ENCODE measurements at regions not wholly inside any gene's neighbourhood (a gene's known extent, or its start where the extent isn't known, plus 50 kb on each side); places are given as distances from the start of the nearest gene placed in this dataset.
"Not testable (repeated sequence)": the region's sequence is repeated elsewhere in the genome, so short reads cannot be mapped to it uniquely, and the experiment has no call there.

DNA sequence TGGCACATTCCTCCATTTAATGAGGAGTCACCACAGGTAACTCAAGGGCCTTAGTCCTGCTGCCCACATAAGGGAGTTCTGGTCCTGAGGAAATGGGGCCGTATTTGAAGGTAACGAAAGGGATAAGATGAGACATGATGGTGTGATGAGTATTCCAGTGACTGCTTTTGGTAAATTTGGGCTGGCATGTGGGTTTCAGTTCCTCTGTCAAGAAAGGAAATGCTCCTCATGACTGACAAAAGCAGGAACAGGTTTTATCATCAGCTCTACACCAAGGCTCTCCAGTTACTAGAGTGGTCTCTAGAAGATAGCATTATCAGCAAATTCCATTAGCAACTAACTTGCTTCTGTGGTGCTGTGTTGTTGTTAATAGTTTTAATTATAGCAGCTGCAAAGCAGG, 161.8 kb upstream of the PTPN20 start:
- not testable (repeated sequence) for DNase-seq

DNA sequence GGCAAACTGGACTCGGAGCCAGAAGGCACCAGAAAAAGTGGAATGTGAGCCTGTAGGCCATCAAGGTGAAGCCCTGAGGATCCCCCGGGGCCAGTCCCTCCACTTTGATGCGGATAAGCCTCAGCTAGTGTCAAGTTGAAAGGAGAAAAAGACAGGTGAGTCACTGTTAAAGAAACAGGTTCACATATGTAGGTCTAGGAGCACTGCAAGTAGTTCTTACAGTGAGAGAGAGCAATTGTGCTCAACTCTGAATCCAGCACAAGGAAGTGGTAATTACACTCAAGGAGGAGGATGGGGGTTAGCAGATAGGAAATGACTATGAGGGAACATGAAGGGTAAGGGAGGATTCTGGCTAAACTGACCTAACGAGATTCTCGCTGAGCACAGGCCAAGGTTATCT, 157.5 kb upstream of the PTPN20 start:
- not testable (repeated sequence) for DNase-seq

DNA sequence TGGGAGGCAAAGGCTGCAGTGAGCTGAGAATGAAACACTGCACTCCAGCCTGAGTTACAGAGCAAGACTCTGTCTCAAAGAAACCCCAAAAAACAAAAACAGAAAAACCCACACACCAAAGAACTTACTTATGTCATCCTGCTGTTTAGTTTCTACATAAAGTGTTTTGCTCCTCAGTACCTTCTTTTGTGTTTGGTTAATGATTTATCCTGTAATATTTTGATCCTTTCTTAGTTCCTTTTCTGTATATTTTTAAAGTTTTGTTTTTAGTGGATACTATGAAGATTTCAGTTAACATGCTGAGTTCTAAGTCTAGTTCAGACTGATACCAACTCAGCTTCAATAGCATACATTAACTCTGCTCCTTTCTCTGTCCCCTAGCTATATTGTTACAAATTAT, 149.8 kb upstream of the PTPN20 start:
- not testable (repeated sequence) for DNase-seq

DNA sequence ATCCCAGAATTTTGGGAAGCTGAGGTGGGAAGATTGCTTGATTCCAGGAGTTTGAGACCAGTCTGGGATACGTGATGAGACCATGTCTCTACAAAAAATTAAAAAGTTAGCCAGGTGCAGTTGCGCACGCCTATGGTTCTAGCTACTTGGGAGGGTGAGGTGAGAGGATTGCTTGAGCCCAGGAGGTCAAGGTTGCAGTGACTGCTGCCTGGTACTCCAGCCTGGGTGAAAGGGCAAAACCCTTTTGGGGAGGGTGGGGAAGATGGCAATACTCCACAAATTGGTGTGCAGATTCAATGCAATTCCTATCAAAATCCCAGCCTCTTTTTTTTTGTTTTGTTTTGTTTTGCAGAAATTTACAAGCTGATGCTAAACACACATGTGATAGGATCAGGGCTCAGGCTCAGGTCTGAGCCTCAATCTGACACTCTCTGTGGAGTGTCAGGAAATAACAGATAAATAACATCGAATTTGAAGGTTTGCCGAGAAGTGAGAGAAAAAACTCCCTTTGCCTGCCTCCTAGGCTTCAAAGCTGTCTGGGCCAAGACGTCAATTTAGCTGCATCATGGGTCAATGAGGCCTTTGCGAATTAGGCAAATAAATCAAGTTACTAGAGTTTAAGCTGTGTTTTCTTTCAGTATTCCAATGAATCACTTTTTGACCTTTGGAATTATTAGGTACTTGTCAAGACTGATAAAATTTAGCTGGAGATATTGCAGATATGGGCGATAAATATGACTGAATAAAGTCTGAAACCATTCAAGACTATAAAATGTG, 142.5 kb upstream of the PTPN20 start:
- not testable (repeated sequence) for DNase-seq

DNA sequence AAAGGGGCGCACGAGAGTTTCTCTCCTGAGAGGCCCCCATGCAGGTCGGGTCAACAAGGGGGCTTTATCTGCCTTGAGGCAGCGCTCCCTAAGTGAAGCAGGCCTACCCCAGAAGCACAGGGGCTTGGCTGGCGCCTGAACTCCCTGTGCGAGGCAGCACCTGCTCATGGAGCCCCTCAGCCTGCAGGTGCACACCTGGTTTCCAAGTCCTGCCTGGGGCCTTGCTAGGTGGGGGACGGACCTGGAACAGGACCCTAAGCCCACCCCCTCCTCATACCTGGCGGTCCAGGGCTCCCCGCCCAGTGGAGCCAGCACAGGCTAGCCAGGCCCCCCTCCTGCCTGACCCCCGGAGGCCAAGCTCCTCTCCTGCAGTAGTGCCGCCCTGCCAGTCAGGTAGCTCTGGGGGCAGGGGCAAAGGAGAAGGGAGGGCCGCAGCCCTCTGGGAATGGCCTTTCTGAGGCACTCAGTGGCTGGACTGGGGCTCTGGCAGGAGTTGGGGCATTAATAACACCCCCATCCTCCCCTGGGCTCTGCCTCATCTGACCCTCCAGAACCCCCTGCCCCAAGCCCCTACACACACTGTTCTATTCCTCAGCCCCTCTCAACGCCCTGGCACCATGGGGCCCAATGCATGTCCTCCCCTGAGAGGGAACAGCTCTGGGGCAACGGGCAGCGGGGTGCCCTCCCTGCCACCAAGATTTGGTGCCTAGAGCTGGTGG, 137.9 kb upstream of the PTPN20 start:
- DNase-seq: not testable (repeated sequence)

DNA sequence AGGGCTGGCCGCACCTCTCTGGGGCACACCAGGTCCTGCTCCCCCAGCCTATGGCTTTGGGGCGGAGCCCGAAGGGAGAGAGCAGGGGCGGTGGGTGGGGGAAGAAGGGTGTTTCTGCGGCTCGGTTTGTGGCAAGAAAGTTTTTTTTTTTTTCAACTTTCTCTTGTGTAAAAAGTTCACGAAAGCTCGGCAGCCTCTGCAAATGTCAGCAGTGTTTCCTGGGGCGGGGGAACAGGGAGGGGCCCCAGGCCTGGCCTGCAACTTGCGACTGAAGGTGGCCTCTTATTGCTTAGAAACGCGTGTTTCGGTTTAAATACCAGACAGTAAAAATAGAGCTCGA, 137.4 kb upstream of the PTPN20 start:
- DNase-seq: not testable (repeated sequence)

DNA sequence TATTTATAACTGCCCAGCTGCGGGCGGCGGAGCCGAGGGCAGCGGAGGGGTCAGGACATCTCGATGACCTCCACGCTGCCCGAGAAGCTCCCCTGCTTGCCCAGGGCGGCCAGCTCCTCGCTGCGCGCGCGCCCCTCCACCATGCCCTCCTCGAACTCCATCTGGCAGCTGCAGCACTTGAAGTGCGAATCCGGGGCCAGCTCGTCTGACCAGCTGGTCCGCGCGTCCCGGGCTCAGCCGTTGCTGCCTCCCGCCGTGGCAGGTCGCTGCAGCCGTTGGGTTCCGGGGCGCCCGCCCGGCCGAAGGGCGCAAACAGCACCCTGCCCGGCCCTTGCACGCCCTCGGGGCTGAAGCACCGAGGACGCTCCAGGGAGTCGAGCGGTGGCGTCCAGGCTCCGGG, 136.9 kb upstream of the PTPN20 start:
- not testable (repeated sequence) for DNase-seq

DNA sequence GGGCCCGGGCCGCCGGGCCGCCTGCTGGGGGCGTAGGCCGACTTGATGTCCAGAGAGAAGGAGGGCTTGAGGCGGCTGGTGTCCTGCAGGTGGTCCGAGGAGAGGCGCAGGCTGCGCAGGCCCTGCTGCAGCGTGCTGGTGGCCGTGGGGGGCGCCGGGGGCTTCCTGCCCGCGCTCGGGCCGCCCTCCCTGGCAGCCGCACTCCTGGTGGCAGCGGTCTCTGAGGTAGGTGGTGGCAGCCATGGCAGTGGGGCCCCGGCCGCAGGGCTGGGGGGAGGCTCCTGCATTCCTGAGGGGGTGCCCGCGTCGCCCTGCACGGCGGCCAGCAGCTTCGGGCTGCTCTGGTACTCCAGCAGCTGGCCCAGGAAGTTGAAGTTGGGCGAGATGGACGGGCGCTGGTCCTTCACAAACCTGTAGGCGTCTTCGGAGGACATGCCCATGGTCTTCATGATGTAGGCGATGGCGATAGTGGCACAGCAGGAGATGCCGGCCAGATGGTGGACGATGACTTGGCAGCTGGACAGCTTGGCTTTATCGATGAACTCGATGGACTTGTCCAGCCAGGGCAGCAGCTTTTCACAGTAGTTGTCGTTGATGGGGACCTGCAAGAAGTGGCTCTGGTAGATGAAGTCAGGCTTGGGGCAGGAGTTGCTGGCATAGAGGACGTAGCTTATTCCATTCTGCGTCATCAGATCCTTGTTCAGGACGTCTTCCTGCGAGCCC, 136.1 kb upstream of the PTPN20 start:
- DNase-seq: not testable (repeated sequence)

DNA sequence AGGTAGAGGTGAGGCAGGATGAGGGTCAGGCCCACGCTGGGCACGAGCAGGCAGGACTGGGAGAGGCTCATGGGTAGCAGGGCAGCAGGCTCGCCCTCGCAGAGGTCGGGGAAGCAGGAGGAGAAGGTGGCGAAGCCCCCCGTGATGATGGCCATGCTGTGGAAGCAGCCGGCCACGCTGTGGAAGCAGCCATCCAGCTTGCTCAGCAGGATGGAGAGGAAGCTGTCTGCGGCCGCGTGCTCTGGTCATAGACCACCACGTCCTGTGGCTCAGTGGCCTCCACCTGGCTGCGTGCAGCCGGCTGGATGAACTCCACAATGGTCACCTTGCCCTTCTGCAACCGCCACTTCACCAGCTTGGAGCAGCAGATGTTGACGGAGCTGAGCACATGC, 135.6 kb upstream of the PTPN20 start:
- DNase-seq: not testable (repeated sequence)

DNA sequence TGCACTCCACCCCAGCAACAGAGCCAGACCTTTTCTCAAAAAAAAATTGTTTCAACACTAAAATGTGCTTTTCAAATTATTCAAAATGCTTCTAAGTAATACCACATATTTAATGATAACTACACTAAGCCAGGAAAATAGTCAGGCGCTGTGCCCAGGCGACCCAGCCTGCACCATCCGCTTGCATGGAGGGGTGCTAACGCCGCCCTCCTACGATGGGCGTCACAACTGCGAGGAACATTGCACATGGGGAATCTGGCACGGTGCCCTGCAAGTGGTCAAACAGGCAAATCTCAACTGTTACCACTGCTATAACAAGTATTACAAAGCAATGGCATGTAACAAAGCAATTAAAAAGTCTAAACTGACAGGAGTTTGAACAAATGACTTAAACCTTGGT, 131.7 kb upstream of the PTPN20 start:
- not testable (repeated sequence) for DNase-seq

DNA sequence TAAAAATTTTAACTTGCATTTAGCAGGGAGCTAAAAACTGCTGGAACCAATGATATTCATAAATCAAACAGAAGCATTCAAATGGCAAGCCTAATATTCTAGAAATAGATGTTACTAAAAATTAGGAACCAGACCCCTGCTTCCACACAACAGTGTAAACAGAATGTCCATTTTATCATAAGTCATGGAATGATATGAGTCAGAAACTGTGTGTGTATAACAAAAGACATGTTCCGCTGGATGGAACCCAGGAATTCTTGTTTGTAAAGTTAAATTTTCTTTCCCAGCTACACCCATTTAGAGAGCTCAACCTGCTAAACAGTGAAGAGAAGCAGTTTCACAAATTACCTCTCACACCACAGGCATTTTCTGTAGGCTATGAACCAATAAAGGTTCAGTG, 131.1 kb upstream of the PTPN20 start:
- not testable (repeated sequence) for DNase-seq

DNA sequence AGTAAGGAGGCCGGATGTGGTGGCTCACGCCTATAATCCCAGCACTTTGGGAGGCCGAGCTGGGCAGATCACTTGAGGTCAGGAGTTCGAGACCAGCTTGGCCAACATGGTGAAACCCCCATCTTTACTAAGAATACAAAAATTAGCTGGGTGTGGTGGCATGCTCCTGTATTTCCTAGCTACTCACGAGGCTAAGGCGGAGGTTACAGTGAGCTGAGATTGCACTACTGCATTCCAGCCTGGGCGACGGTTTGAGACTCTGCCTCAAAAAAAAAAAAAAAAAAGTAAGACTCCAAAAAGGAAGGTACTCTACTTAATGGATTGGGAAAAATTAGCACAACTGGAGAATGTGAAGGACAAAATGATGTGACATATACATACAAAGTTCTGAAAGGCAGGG, 130.2 kb upstream of the PTPN20 start:
- not testable (repeated sequence) for DNase-seq

DNA sequence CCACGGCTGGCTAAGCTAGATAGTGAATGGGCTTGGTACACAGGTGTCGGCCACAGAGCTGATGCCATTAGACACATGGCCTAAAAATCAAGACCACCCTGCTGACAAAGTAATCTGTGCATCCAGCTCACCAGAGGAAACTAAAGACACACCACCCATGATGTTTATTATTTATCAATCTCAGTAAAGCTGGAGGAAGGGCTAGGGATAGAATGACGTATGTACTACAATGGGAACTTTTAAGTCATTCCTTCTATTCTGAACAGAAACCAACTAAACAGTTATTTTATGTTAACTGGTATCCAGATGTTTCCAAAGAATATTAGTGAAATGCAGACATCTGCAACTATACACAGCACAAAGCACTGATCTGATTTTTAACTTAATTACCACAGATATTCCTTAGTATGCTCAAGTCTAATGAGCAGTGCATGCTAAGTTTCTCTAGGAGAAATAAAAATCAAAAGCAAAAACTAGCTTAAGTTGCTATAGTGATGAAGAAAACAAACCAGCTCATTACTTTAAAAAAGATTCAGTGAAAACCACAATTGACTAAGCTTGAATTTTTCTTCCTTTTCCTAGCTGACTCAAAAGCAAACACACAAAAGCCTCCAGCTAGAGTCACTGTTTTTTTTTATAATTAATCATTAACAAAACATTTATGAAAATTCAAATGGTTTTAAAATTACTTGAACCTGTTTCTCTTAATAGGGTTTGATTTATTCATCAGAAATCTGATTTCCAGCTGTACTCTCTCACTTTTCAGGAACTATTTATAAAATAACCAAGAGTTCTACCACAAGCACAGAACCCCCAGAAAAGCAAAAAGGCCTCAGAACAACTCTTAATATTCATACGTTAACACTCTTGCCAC, 129.0 kb upstream of the PTPN20 start:
- DNase-seq: not testable (repeated sequence)

DNA sequence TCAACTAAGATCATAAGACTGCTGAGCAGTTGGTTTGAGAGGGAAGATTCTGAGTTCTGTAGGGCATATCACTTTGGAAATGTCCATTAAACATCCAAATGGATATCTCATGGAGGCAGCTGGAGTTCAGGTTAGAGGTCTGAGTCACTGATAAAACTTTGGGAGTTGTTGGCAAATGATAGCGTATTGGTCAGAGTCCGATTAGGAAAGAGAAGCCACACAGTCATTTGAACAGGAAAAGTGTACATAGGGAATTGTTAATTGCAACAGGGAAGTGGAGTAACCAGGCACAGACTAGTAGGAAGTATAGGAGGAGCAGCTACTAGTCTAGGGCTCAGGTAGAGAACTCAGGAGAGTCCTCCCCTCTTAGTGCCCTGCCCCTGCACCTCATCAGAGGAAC, 126.6 kb upstream of the PTPN20 start:
- DNase-seq: not testable (repeated sequence)

DNA sequence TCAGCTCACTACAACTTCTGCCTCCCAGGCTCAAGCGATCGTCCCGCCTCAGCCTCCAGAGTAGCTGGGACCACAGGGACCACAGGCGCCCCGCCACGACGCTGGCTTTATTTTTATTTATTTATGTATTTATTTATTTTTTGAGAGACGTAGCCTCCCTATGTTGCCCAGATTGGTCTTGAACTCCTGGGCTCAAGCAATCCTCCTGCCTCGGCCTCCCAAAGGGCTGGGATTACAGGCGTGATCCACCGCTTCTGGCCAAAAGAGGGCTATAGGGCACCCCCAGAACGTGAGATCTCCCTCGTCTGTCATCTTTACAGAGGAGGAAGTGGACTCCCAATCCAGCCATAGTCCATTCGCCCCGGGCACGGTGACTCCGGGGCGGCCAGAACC, 125.1 kb upstream of the PTPN20 start:
- DNase-seq: not testable (repeated sequence)

DNA sequence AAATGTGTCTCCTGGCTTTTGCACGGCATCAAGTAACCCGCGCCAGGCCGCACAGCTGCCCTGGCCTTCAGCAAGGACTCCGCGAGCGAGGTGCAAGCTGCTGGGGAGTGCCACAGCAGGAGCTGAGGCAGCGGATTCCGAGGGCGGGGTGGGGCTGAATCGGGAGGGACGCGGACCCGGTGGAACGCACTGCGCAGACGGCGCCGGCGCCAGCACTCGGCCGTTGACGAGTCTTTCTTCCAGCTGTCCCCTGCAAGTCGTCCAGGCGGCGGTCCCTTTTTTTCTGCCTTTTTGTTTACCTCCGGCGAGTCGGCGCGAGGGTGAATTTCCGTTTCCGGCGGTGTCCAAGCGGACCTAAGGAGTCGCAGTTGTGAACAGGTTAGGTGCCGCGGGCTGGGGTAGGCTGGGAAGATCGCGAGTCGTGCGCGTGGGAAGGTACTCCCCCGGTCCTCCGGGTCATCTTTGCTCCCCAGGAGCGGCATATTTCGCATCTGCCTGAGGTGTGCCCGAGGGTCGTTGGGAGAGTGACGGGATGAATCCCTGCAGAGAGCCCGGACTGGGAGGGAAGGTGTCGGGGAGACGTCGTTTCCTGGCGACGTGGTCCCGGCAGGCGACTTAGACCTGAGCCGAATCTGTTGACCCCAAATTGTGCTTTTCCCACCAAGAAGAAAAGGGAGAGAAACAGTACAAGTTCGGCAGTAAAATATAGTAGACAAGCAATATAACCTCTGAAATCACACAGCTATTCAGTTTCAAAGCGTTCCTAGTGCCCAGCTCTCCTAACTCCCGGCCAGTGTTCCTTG, 124.5 kb upstream of the PTPN20 start:
- peak in 4 of 5 donors; percentile 10 to 80 (median 15) for DNase-seq

DNA sequence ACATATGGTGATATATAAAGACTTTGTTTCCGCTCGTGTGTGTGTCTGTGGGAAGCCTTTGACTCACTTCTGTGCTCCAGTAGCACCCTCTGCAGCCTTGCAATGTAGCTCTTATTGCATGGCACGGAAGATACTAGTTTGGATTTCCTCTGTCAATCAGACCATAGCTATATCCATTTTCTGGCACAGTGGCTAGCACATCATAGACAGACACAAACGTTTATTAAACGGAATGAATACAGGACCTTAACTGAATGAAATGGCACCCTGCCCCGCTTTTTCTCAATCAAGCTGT, 124.0 kb upstream of the PTPN20 start:
- peak in 1 of 5 donors; percentile 14 for DNase-seq

DNA sequence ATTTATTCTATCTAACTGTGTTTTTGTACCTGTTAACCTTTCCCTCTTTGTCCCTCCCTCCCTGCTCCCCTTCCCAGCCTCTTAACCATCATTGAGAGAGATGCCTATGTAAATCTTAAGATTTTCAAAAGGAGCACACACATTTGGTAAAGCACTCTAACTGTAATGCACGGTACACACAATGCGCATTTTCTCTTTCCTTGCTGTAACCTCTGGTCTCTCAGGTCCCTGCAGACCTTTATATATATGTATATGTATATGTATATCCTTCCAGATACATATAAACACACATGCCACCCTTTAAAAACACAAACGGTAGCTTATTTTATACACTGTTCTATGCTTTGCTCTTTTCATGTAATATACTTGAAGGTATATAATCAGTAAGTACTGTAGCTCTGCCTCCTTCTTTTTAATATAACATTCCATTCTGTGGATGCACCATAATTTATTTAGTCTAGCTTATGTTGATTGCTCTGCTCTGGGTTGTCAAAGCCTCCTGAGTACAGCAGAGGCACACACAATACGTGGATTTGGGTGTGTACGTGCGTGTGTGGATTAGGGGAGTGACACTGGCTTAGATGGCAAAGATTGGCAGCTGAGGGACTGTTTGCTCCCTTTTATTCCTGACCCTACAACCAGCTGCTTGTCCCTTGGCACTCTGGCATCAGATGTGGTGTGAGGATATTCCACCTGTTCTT, 118.4 kb upstream of the PTPN20 start:
- not testable (repeated sequence) for DNase-seq

DNA sequence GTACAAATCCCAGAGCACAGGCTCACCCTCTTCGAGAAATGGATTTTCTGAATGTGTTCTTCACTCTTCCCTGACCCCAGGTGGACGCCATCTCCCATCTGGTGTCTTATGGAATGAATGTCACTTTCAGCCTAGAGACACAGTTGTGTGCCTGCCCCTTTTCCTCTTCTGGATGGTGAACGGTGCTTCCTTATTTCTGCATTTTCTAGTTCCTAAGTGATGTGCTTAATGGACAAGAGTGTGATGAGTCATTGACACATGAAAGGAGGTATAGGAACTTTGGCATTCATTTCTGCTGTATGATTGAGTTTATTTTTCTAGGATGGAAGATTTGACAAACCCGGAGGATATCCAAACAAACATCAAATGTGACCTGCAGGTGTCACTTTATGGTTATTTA, 114.9 kb upstream of the PTPN20 start:
- DNase-seq: not testable (repeated sequence)

DNA sequence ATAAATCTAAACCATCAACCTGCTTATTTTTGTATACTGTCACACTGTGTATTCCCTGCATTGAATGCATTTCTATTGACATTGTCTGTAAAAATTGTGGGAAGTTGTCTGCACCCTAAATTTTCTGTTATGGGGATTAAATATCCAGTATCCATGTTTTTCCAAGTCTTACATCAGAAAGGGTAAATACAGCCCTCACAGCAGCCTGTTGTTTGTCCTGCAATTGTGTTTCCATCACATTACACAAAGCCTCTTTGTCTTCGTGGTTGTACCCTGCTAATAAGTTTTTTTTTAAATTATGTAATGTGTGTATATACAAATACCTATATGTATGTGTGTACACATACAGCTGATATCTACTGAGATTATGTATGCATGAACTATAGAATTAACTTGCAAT, 109.2 kb upstream of the PTPN20 start:
- not testable (repeated sequence) for DNase-seq

DNA sequence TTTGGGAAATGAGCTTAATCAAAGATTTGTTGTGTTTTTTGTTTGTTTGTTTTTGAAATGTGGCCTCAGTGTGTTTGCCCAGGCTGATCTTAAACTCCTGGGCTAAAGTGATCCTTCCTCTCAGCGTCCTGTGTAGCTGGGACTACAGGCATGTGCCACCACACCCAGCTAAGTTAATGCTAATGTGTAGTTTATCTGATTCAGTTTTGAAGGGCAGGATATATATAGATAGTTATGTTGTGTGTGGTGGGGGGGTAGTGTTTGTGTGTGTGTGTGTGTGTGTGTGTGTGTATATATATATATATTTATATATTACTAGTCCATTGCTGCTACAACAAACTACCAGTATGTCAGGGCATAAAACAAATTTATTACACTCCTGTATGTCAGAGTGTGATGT, 108.1 kb upstream of the PTPN20 start:
- not testable (repeated sequence) for DNase-seq
